Upper lobe of right lung (tissue), 1 donor: ENCODE measurements at regions not wholly inside any gene's neighbourhood (a gene's known extent, or its start where the extent isn't known, plus 50 kb on each side); places are given as distances from the start of the nearest gene placed in this dataset.
"Not testable (repeated sequence)": the region's sequence is repeated elsewhere in the genome, so short reads cannot be mapped to it uniquely, and the experiment has no call there.

ENCODE experiments used
- ATAC-seq: fragments of 200-7000 bp; cut with Tn5 transposase; one replicate; pipeline ENCODE4 v1.9.1; 2020; ENCODE audit warnings: mild to moderate bottlenecking, moderate library complexity
- DNase-seq: peaks from one replicate; pipeline ENCODE4 v3.0.0-alpha.2; 2020
- H3K27ac ChIP-seq: fragments of 200-600 bp; one replicate; pipeline ENCODE4 v1.8.0; 2022
- H3K27me3 ChIP-seq: fragments of 200-600 bp; one replicate; pipeline ENCODE4 v1.8.0; 2022; ENCODE audit warnings: mild to moderate bottlenecking
- H3K36me3 ChIP-seq: fragments of 200-600 bp; one replicate; pipeline ENCODE4 v1.8.0; 2022
- H3K4me1 ChIP-seq: fragments of 200-600 bp; one replicate; pipeline ENCODE4 v1.8.0; 2022
- H3K4me3 ChIP-seq: fragments of 200-600 bp; one replicate; pipeline ENCODE4 v1.8.0; 2022; ENCODE audit warnings: mild to moderate bottlenecking
- H3K9me3 ChIP-seq: fragments of 200-600 bp; one replicate; pipeline ENCODE4 v1.8.0; 2022
- intact Hi-C: fragments of 100-400 bp; cut with DNase I; formaldehyde crosslinking; loops from one replicate; pipeline ENCODE4 v1.11.0; 2022
- TF ChIP-seq, protein P1 (sequence below): fragments of 200-600 bp; IDR thresholded peaks from one replicate; pipeline ENCODE4 v1.8.0; 2022; ENCODE audit warnings: antibody characterized with exemption
- donor health status: DM: no; HTN: yes; CAD: no; lungs with severe emphysema.

GRCh38 chr12:9323144-9323681 is 115.0 kb upstream of the PZP start:
- H3K4me3 ChIP-seq = no peak overlapping the region
- no peaks in the 10 kb centered on the region for H3K27me3 ChIP-seq
- no peak for ATAC-seq
- no peaks in the 10 kb centered on the region for H3K4me1 ChIP-seq
- DNase-seq = no peak
- TF ChIP-seq, protein P1, sequence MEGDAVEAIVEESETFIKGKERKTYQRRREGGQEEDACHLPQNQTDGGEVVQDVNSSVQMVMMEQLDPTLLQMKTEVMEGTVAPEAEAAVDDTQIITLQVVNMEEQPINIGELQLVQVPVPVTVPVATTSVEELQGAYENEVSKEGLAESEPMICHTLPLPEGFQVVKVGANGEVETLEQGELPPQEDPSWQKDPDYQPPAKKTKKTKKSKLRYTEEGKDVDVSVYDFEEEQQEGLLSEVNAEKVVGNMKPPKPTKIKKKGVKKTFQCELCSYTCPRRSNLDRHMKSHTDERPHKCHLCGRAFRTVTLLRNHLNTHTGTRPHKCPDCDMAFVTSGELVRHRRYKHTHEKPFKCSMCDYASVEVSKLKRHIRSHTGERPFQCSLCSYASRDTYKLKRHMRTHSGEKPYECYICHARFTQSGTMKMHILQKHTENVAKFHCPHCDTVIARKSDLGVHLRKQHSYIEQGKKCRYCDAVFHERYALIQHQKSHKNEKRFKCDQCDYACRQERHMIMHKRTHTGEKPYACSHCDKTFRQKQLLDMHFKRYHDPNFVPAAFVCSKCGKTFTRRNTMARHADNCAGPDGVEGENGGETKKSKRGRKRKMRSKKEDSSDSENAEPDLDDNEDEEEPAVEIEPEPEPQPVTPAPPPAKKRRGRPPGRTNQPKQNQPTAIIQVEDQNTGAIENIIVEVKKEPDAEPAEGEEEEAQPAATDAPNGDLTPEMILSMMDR = no peak
- intact Hi-C loops = no loop called here
- no peaks in the 10 kb centered on the region for H3K9me3 ChIP-seq
- H3K36me3 ChIP-seq = no peaks in the 10 kb centered on the region
- no peak overlapping the region for H3K27ac ChIP-seq

- intact Hi-C loops = no loop called here
- no peaks in the 10 kb centered on the region for H3K9me3 ChIP-seq
- H3K36me3 ChIP-seq = no peaks in the 10 kb centered on the region
- DNase-seq = no peak
- no peak overlapping the region for H3K4me3 ChIP-seq
- no peaks in the 10 kb centered on the region for H3K4me1 ChIP-seq
- TF ChIP-seq, protein P1 = no peak
- no peak overlapping the region for H3K27ac ChIP-seq
- ATAC-seq = no peak
- no peaks in the 10 kb centered on the region for H3K27me3 ChIP-seq
Measured at GRCh38 chr12:9319842-9320173, 111.6 kb upstream of the PZP start.

DNA sequence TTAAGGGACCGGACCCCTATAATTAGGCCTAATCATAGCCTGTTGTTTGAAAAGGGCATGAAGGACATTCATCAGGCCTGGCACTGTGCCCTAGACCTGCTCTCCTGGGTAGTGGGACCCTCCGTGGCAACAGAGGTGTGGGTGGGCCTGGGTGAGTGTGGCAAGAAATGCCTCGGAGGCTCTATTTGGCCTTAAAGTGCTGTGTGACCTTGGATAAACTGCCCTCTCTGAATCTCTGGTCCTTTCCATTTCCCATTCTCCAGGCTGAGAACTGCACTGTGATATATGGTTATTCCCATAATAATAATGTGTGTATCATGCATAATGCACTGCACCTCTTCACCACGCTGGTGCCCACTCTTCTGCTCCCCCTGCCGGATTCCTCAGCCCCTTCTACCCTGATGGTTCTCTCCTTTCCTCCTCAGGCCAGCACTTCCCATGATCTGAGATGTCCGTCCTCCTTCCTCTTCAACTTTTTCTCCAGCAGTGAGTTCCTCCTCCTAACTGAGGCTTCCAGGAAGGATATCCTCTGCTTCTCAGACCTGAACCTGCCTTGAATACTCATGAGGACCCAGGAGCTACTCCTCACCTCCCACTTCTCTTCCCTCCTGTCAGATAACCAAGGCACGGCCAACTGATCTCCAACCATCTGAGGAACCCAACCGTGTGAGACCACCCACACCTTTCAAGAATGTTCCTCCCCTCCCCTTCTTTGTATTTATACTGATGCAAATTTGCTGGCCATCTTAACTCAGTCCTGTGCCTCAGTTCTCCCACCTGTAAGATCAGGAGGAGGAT is 111.0 kb upstream of the PZP start:
- H3K9me3 ChIP-seq = no peaks in the 10 kb centered on the region
- intact Hi-C loops = no loop called here
- H3K4me1 ChIP-seq = no peaks in the 10 kb centered on the region
- no peaks in the 10 kb centered on the region for H3K27me3 ChIP-seq
- H3K4me3 ChIP-seq = no peak overlapping the region
- DNase-seq = no peak
- no peak for ATAC-seq
- no peaks in the 10 kb centered on the region for H3K36me3 ChIP-seq
- TF ChIP-seq, protein P1 = no peak
- no peak overlapping the region for H3K27ac ChIP-seq

DNA sequence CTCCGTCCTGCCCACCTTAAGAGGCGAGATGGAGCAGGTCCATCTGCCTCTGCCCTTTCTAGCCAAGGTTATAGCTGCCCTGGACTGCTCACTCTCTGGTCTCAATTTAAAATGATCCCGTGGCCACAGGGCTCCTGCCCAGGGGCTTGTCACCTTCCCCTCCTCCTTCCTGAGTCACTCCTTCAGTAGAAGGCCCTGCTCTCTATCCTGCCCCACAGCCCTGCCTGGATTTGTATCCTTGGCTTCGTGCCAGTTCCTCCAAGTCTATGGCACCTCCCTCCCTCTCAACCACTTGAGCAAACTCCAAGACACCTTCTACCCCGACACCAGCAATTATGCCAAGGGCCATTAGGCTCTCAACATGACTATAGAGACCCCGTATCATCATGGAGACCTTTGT is 105.3 kb upstream of the PZP start:
- H3K4me3 ChIP-seq, H3K9me3 ChIP-seq, DNase-seq, ATAC-seq, H3K4me1 ChIP-seq, intact Hi-C loops, H3K27me3 ChIP-seq, H3K36me3 ChIP-seq, H3K27ac ChIP-seq: not testable (repeated sequence)

GRCh38 chr12:9312406-9313392 is 104.5 kb upstream of the PZP start:
- not testable (repeated sequence) for ATAC-seq, H3K27ac ChIP-seq, H3K27me3 ChIP-seq

DNA sequence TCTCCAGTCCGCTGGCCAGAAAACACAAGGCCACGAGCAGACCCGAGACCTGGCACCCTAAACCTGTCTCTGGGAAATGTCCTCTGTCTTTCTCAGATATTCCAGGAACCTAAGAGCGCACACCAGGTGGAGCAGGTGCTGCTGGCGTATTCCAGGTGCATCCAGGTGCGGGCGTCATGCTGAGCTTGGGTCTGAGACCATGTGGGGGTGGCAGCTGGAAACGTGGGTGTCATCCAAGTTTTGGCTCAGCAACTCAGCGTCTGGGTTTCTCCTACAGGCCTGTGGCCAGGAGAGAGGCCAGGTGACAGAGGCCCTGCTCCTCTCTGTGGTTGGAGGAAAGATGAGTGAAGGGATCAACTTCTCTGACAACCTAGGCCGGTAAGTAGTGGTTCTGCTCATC is 103.3 kb upstream of the PZP start:
- ATAC-seq, H3K4me1 ChIP-seq, H3K4me3 ChIP-seq, H3K36me3 ChIP-seq, intact Hi-C loops, DNase-seq, H3K27me3 ChIP-seq, H3K27ac ChIP-seq, H3K9me3 ChIP-seq: not testable (repeated sequence)

More at GRCh38 chr12:9312406-9313392, 104.5 kb upstream of the PZP start:
- H3K36me3 ChIP-seq, intact Hi-C loops, H3K9me3 ChIP-seq, H3K4me3 ChIP-seq, H3K4me1 ChIP-seq, DNase-seq: not testable (repeated sequence)

DNA sequence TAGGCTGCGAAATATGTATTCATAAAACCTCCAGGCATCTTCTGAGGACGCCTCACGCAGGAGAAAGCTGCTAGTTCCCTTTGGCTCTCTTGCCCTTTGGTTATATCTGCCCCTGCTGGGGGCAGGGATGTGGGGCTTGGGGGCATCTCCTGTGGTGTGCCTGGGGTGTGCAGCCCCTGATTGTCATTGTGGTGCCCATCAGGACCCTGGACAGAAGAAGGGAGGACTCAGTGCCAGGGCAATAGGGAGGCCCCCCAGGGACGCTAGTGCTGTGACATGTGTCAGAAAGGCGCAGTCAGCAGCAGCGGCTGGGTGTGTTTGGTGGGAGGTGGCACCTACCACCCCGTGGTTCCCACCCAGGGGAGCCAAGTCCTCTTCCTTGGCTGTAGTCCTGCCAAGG is 102.5 kb upstream of the PZP start:
- ATAC-seq, H3K4me3 ChIP-seq, H3K27me3 ChIP-seq, H3K4me1 ChIP-seq, H3K36me3 ChIP-seq, H3K9me3 ChIP-seq, intact Hi-C loops, H3K27ac ChIP-seq, DNase-seq: not testable (repeated sequence)

- H3K36me3 ChIP-seq, H3K27ac ChIP-seq, H3K4me3 ChIP-seq, intact Hi-C loops, DNase-seq, H3K9me3 ChIP-seq, H3K27me3 ChIP-seq, H3K4me1 ChIP-seq, ATAC-seq: not testable (repeated sequence)
Measured at GRCh38 chr12:9309749-9310148, 101.6 kb upstream of the PZP start.

- H3K36me3 ChIP-seq, H3K4me1 ChIP-seq, ATAC-seq, intact Hi-C loops, DNase-seq, H3K27me3 ChIP-seq, H3K9me3 ChIP-seq, H3K4me3 ChIP-seq, H3K27ac ChIP-seq: not testable (repeated sequence)
Measured at GRCh38 chr12:9308745-9309144, 100.5 kb upstream of the PZP start.

- intact Hi-C loops, DNase-seq, H3K36me3 ChIP-seq, H3K4me1 ChIP-seq, H3K27ac ChIP-seq, H3K4me3 ChIP-seq, ATAC-seq, H3K9me3 ChIP-seq, H3K27me3 ChIP-seq: not testable (repeated sequence)
Measured at GRCh38 chr12:9308163-9308562, 100.0 kb upstream of the PZP start.

DNA sequence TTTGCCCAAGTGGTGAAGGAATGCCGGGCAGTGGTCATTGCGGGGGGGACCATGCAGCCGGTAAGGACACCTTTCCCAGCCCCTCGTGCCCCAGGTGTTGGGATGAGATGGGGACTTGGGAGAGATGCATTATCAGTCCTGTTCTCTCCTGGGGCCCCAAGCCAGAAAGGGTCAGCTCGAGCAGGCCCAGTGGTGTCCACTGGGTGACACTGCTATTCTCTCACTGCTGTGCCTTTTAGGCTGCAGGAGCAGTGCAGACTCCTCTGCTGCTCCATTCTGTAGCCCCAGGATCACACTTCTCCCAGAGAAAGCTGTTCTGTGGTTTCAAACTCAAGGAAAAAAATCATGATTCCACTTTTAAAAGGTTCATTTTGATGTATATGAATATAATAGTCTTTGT is 99.1 kb upstream of the PZP start:
- H3K27me3 ChIP-seq, H3K9me3 ChIP-seq, H3K36me3 ChIP-seq, DNase-seq, ATAC-seq, H3K27ac ChIP-seq, H3K4me3 ChIP-seq, H3K4me1 ChIP-seq, intact Hi-C loops: not testable (repeated sequence)
